ENCODE measurements at regions not wholly inside any gene's neighbourhood (a gene's known extent, or its start where the extent isn't known, plus 50 kb on each side); places are given as distances from the start of the nearest gene placed in this dataset.

GRCh38 chr3:124318014-124318413 lies 326.1 kb upstream of the ROPN1 start:
- TF ChIP-seq CTCF (IDR thresholded peaks at IDR 0.05; ENCODE audit: low read depth, low read length): no peak
- H3K4me3 ChIP-seq (ENCODE audit: low read depth, low read length): no peak overlapping the region

GRCh38 chr3:124318656-124319055 lies 326.7 kb upstream of the ROPN1 start:
- H3K4me3 ChIP-seq (ENCODE audit: low read depth, low read length): no peak overlapping the region
- no peak for TF ChIP-seq CTCF (IDR thresholded peaks at IDR 0.05; ENCODE audit: low read depth, low read length)

GRCh38 chr3:124320976-124321375 lies 329.1 kb upstream of the ROPN1 start:
- no peak for TF ChIP-seq CTCF (IDR thresholded peaks at IDR 0.05; ENCODE audit: low read depth, low read length)
- no peak overlapping the region for H3K4me3 ChIP-seq (ENCODE audit: low read depth, low read length)

GRCh38 chr3:124322309-124322880 lies 330.5 kb upstream of the ROPN1 start:
- TF ChIP-seq CTCF (IDR thresholded peaks at IDR 0.05; ENCODE audit: low read depth, low read length): no peak
- no peak overlapping the region for H3K4me3 ChIP-seq (ENCODE audit: low read depth, low read length)

GRCh38 chr3:124322966-124323365 lies 331.0 kb upstream of the ROPN1 start:
- no peak for TF ChIP-seq CTCF (IDR thresholded peaks at IDR 0.05; ENCODE audit: low read depth, low read length)
- no peak overlapping the region for H3K4me3 ChIP-seq (ENCODE audit: low read depth, low read length)

- TF ChIP-seq CTCF (IDR thresholded peaks at IDR 0.05; ENCODE audit: low read depth, low read length): no peak
- no peak overlapping the region for H3K4me3 ChIP-seq (ENCODE audit: low read depth, low read length)
Measured at GRCh38 chr3:124325248-124325647, 333.3 kb upstream of the ROPN1 start.

GRCh38 chr3:124329723-124330122 lies 337.8 kb upstream of the ROPN1 start:
- no peak for TF ChIP-seq CTCF (IDR thresholded peaks at IDR 0.05; ENCODE audit: low read depth, low read length)
- no peak overlapping the region for H3K4me3 ChIP-seq (ENCODE audit: low read depth, low read length)
